Ascending aorta (tissue), 2 donors: ENCODE measurements at regions not wholly inside any gene's neighbourhood (a gene's known extent, or its start where the extent isn't known, plus 50 kb on each side); places are given as distances from the start of the nearest gene placed in this dataset.

Experiments used
- DNase-seq, 2 donors: peaks; one replicate each; pipeline ENCODE4 v3.0.0-alpha.2; 2019; ENCODE audit warnings: low spot score in 2 of 2
- H3K27ac ChIP-seq, 2 donors: fragments of 200-600 bp; sonication (generic); one replicate each; pipeline ENCODE4 v1.5.1; 2016 to 2017; ENCODE audit warnings: mild to moderate bottlenecking in 1 of 2
- H3K27me3 ChIP-seq: fragments of 200-600 bp; sonication (generic); one replicate; pipeline ENCODE4 v1.5.1; 2017
- H3K36me3 ChIP-seq, 2 donors: fragments of 200-600 bp; sonication (generic); one replicate each; pipeline ENCODE4 v1.5.1; 2016
- H3K4me1 ChIP-seq, 2 donors: fragments of 200-600 bp; sonication (generic); one replicate each; pipeline ENCODE4 v1.5.1; 2016 to 2017; ENCODE audit warnings: mild to moderate bottlenecking in 1 of 2
- H3K4me3 ChIP-seq, 2 donors: fragments of 200-600 bp; sonication (generic); one replicate each; pipeline ENCODE4 v1.5.1; 2016 to 2017; ENCODE audit warnings: mild to moderate bottlenecking in 1 of 2
- H3K9me3 ChIP-seq, 2 donors: fragments of 200-600 bp; sonication (generic); one replicate each; pipeline ENCODE4 v1.5.1; 2016
- CTCF ChIP-seq, 3 experiments: fragments of 200-600 bp in 2 of 3; fragments of 450-650 bp in 1 of 3; sonication (generic) in 2 of 3; IDR thresholded peaks; one replicate each; pipeline ENCODE4 v1.5.1; 2016 to 2019; ENCODE audit warnings: antibody characterized with exemption in 3 of 3, mild to moderate bottlenecking in 1 of 3, moderate library complexity in 1 of 3
- intact Hi-C: fragments of 100-400 bp; cut with DNase I; formaldehyde crosslinking; loops from one replicate; pipeline ENCODE4 v1.15.1; 2023

GRCh38 chr17:77480199-77480508 lies 339.4 kb downstream of the SEC14L1 start:
- no peak overlapping the region for H3K4me3 ChIP-seq
- intact Hi-C loops = no loop called here
- no peaks in the 10 kb centered on the region for H3K9me3 ChIP-seq
- no peaks in the 10 kb centered on the region for H3K27me3 ChIP-seq
- H3K36me3 ChIP-seq = peaks cover 19 to 21% of the 10 kb centered on the region in 2 donors
- TF ChIP-seq CTCF (IDR thresholded peaks at IDR 0.05) = no peak
- H3K27ac ChIP-seq = no peak overlapping the region
- no peak for DNase-seq
- H3K4me1 ChIP-seq = peaks cover 13 to 27% of the 10 kb centered on the region in 2 donors

GRCh38 chr17:77480509-77481215 lies 339.9 kb downstream of the SEC14L1 start:
- Histone ChIP-seq H3K4me3 (no peak overlapping the region), H3K9me3 (no peaks in the 10 kb centered on the region), H3K36me3 (peaks cover 19 to 21% of the 10 kb centered on the region in 2 donors), H3K4me1 (peaks cover 13 to 22% of the 10 kb centered on the region in 2 donors), H3K27ac (no peak overlapping the region), H3K27me3 (no peaks in the 10 kb centered on the region)
- no peak for DNase-seq
- intact Hi-C loops = no loop called here
- TF ChIP-seq CTCF (IDR thresholded peaks at IDR 0.05) = no peak

- Histone ChIP-seq H3K27ac (no peak overlapping the region), H3K36me3 (peaks cover 19 to 21% of the 10 kb centered on the region in 2 donors), H3K27me3 (no peaks in the 10 kb centered on the region), H3K4me3 (no peak overlapping the region), H3K4me1 (peaks cover 6 to 11% of the 10 kb centered on the region in 2 donors), H3K9me3 (no peaks in the 10 kb centered on the region)
- no peak for TF ChIP-seq CTCF (IDR thresholded peaks at IDR 0.05)
- DNase-seq = no peak
- intact Hi-C loops = no loop called here
Measured at GRCh38 chr17:77481476-77482374, 341.0 kb downstream of the SEC14L1 start.

GRCh38 chr17:77482375-77483127 lies 341.8 kb downstream of the SEC14L1 start:
- Histone ChIP-seq H3K27ac (no peak overlapping the region), H3K4me1 (peaks cover 6 to 8% of the 10 kb centered on the region in 2 donors)
- TF ChIP-seq CTCF (IDR thresholded peaks at IDR 0.05) = no peak

GRCh38 chr17:77483128-77483598 lies 342.4 kb downstream of the SEC14L1 start:
- peaks cover 22 to 29% of the 10 kb centered on the region in 2 donors for H3K36me3 ChIP-seq
- H3K4me1 ChIP-seq = peaks cover under 1 to 2% of the 10 kb centered on the region in 2 donors
- H3K9me3 ChIP-seq = no peaks in the 10 kb centered on the region
- no peak for TF ChIP-seq CTCF (IDR thresholded peaks at IDR 0.05)
- intact Hi-C loops = no loop called here
- H3K27ac ChIP-seq = no peak overlapping the region
- H3K4me3 ChIP-seq = no peak overlapping the region
- no peak for DNase-seq
- H3K27me3 ChIP-seq = no peaks in the 10 kb centered on the region

More at GRCh38 chr17:77482375-77483127, 341.8 kb downstream of the SEC14L1 start:
- H3K27me3 ChIP-seq = no peaks in the 10 kb centered on the region
- H3K36me3 ChIP-seq = peaks cover 19 to 24% of the 10 kb centered on the region in 2 donors
- H3K4me3 ChIP-seq = no peak overlapping the region
- intact Hi-C loops = no loop called here
- H3K9me3 ChIP-seq = no peaks in the 10 kb centered on the region
- no peak for DNase-seq
